NCI-H2196 (cell line): ENCODE measurements at regions not wholly inside any gene's neighbourhood (a gene's known extent, or its start where the extent isn't known, plus 50 kb on each side); places are given as distances from the start of the nearest gene placed in this dataset.
"Not testable (repeated sequence)": the region's sequence is repeated elsewhere in the genome, so short reads cannot be mapped to it uniquely, and the experiment has no call there.

Source experiments
- DNase-seq: peaks from one replicate; lab custom pipeline; 2025; ENCODE audit not compliant: unreplicated experiment; lab: John Stamatoyannopoulos, UW

DNA sequence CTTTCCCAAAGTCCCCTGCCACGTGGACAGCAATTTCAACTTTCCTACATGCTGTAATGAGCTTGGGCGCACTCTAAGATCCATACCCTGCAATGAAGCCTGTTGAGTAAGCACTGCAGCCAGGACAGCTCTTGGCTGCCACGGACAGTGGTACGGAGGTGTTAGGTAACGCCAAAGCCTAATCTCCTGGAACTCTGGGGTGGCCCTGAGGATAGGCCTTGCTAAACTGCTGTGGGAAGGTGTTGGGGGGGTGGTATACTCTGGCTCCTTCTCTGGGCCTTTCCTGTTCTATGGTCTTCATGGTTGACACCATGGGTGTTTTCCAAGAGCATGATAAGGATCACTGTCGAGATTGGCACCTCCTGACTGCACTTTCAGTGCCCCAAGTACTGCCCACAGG, 66.4 kb upstream of the PITX1 start:
- DNase-seq = no peak

DNA sequence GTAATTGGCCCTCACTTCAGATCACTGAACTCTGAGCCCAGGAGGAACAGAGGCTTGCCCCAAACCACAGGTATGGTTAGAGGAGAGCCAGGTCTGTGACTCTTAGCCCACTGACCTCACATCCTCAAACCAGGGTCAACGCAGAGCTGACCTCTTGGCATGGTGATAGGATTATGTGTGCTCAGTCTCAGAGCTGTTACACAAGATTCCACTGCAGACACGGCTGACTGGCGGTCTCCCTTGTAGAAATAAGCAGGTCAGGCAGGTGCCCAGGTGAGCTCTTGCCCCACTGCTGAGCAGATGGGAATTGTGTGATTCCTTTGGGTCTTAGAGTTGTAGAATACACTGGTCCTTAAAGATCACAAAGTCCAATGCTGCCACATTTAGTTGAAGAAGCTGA, 66.0 kb upstream of the PITX1 start:
- DNase-seq = no peak

DNA sequence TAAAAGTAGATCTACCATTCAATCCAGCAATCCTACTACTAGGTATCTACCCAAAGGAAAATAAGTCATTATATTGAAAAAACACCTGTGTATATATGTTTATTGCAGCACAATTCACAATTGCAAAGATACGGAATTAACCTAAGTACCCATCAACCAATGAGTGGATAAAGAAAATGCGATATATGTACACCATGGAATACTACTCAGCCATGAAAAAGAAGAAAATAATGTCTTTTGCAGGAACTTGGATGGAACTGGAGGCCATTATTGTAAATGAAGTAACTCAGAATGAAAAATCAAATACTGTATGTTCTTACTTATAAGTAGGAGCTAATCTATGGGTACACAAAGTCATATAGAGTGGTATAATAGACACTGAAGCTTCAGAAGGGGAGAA, 63.4 kb upstream of the PITX1 start:
- no peak for DNase-seq

DNA sequence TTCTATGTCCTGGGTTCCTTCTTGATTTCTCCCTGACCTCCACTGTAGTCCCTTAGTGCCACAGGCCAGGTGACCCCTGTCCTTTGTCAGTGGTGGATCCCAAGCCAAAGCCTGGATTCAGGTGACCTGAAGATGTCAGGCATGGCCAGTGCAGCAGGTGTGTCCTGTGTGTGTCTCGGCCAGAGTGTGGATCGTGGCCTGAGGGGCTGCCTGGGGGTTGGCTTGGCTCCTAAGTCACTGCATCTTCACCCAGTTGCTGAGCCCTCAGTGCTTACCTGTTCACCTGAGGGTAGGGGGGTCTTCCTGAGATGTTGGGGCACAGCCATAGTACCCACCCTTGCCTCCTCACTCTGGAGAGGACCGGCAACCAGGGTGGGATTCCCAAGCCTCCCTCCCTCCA, 61.8 kb upstream of the PITX1 start:
- DNase-seq = no peak

DNA sequence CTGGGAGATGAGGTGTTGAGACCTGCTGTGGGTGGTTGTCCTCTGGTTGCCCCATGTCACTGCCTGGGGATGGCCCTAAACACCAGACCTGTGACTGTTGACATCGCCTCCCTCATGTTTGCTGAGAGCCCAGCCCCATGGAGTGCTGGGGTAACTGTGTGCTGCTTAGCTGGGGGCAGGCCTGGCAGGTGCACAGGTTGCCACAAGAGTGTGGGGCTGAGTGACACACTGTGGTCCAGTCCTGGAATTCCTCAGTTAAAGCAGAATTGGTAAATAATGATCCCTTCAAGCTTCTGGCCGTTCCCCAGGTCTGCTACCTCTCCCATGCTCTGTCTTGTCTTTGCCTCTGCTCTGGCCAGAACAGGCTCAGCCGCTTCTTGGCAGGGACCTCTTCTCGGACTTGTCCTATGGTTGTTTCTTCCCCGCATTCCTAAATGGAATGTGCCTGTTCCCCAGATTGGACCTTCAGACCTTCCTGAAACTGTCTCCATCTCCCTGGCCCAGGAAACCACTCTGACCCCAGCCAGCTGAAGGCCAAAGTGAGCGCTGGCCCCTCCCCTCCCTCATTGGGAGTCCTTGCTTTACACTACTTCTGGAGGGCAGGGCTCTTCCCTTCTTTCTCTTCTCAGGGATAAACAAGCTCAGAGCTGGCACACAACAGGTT, 61.2 kb upstream of the PITX1 start:
- DNase-seq = no peak

DNA sequence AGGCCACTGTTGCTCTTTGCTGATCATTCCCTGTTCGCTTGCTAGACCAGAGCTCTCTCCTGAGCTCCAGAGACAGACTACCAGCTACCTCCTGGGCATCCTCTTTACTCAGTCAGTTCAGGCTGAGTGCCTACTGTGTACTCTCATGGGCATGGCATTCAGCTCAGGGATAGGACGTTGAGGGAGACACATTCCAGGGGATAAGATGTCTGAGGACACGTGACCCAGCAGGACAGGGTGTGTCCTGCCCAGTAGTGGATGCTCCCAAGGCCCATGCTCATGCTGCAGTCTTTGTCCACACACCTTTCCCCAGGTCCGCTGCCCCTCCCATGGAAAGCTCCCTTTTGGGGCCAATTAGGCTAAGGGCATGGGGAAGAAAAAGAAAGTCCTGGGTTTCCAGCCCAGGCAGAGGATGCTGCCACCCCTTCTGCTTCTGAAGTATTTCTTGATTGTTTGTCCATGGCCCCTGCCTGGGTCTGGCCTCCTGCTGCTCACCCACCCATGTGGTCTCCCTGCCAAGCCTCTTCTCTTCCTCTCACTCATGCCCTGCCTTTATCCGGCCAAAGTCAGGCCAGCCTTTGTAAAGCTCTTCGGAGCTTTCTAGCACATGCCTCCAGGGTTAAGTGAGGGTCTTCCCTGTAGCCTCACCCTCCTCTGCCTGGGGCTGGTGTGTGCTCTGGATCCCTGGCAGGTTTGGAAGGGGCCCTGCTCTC, 60.5 kb upstream of the PITX1 start:
- DNase-seq = no peak

DNA sequence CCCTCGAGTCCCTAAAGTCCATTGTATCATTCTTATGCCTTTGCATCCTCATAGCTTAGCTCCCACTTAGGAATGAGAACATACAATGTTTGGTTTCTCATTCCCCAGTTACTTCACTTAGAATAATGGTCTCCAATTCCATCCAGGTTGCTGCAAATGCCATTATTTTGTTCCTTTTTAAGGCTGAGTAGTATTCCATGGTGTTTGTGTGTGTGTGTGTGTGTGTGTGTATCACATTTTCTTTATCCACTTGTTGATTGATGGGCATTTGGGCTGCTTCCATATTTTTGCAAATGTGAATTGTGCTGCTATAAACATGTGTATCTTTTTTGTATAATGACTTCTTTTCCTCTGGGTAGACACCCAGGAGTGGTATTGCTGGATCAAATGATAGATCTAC, 59.5 kb upstream of the PITX1 start:
- DNase-seq = not testable (repeated sequence)

DNA sequence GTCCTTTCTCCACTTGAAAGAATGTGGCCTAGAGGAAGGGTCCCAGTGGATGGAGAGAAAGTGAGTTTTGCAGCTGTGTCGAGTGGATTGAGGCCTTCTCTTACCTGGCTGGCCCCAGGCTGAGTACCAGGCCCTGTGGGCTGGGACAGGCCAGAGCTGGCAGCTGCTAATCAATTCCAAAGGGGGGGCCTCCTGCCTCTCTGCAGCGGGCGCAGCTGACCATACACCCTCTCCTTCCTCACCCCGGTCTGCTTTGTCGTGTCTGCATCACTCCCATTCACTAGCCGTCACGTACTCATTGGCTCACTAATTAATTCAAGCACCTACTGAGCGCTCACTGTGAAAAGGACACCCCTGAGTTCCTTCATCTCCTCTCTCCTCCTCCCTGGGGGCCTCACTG, 58.4 kb upstream of the PITX1 start:
- no peak for DNase-seq

DNA sequence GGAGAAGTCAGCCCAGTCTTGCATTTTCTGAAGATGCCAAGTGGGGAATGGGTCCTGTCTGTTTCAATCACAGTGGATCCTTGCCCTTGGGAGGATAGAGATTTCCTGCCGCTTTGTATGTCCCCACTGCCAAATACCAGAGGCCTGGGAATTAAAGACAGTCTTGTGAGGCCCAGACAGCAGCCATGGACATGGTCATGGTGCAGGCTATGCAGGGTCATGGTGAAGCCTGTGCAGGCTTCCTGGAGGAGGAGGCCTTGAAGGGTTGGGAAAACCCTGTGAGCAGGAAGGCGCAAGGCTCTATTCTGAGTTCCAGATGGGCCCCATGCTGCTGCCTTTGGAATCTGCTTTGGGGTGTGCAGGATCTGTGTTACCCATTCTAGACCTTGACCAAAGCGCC, 57.3 kb upstream of the PITX1 start:
- no peak for DNase-seq

DNA sequence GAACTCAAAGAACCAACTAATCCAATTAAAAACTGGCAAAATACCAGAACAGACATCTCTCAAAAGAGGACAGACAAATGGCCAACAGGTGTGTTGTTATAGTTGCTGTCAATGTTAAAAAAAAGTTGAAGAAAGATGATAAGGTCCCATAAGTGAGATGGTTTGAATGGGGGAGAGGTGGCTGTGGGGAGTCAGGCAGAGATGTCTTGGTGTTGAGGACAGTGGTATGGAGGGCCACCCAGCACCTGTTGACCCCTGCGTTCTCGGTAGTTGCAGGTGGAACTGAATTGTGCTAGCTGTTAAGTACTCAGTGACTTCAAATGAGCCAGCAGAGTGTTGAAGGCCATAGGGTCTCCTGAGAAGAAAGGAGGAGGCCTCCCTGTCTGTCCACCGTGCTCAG, 55.9 kb upstream of the PITX1 start:
- no peak for DNase-seq

DNA sequence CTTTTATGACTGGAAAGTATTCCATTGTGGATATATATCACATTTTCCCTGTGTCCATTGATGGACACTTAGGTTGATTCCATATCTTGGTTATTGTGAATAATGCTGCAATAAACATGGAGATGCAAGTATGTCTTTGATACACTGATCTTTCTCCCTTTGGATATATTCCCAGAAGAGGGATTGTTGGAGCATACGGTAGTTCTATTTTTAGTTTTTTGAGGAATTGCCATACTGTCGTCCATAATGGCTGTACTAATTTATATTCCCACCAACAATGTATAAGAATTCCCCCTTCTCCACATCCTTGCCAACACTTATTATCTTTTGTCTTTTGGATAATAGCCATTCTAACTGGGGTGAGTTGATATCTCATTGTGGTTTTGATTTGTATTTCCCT, 54.9 kb upstream of the PITX1 start:
- no peak for DNase-seq

DNA sequence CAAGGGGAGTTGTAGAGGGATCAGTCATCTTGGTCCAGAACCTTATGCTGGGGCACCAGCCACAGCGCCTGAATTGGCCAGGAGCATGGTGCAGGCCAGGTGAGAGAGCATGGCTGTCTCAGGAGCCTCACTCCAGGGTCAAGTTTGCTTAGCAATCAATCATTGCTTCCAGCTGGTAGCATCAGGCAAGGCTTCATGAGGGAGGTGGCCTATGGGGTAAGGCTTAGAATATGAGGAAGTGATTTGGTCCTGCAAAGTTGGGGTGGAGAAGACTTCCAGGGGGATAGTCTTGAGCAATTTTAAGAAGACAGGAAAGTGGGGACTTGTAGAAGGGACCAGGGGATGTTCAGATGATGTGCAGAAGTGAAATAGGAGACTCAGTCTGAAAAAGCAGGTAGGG, 53.9 kb upstream of the PITX1 start:
- DNase-seq = no peak

DNA sequence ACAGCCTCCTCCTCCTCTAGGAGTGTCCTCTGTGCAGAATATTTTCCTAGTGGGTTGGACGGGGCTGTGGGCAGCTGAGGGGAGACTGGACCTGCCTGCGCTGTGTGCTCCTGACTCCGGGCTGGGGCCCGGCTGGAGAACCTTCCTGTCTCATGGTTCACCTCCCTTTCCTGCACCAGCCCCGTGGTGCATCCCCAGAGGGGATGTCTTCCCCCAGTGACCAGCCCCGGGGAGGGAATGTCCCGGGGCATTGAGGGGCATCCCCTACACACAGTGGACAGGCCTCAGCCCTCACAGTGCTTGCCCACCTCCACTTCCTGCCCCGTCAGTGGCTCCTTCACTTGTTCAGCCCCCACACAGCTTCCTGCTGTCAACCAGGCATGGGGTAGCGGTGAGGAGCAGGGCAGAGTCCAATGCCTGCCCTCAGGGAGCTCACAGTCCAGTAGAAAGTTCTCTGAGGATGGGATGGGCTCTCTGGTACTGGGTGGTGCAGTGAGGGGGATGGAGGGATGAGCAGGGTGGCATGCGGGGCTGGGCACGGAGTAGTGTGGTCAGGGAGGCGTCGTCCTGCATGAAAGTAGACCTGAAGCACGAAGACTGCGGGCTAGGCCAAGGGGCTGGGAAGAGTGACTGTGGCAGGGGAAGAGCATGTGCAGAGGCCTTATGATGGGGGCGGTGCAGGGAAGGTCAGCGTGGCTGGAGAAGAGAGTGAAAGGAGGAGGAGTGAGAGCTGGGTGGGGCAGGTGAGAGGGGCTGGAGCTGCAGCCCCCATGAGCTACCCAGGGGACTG, 52.1 kb upstream of the PITX1 start:
- DNase-seq = no peak

DNA sequence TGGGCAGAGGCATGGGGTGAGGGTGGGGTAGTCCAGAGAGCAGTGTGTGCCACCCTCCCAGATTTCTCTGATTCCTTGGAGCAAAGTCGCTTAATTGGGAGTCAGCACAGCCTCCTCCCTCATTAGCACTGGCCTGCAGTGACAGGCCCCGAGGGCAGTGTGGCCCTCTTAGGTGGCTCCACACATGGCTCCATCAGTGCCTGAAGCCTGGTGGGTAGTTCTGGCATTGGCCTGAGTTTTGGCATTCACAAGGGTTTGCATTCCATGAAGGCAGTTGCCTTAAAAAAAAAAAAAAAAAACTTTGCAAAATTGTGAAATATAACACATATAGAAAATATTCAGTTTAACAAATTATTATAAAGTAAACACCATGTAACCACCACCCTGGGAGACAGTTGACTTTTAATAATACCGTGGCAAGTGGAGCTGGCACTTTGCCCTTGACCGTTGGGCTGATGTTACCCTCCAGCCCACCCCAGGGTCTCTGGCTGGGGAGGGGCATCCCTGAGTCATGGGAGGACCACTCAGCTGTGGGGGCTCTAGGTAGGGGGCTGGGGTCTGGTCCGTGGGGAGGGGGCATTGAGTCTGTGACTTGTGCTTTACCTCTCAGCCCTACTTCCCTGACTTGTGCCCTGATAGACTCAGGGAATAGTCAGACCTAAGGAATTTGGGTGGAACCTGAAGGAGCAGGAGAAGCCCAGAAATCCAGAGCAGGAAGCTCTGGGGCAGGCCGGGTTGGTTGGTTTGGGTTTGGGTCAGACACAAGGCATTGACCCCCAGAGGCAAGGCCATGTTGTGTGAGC, 51.3 kb upstream of the PITX1 start:
- no peak for DNase-seq
